ENCODE measurements at regions not wholly inside any gene's neighbourhood (a gene's known extent, or its start where the extent isn't known, plus 50 kb on each side); places are given as distances from the start of the nearest gene placed in this dataset.
"Not testable (repeated sequence)": the region's sequence is repeated elsewhere in the genome, so short reads cannot be mapped to it uniquely, and the experiment has no call there.

- H3K4me2 ChIP-seq (ENCODE audit: low read length), result no peak overlapping the region
- H3K9me3 ChIP-seq (ENCODE audit: control insufficient read depth, insufficient read depth, low read length), result peaks cover 56% of the 10 kb centered on the region
Measured at GRCh38 chr21:9738527-9738926, 782.9 kb upstream of the TPTE start.

GRCh38 chr21:9739240-9739639 is 782.1 kb upstream of the TPTE start:
- no peak overlapping the region for H3K4me2 ChIP-seq (ENCODE audit: low read length)
- H3F3A ChIP-seq (ENCODE audit: control insufficient read depth, insufficient read depth), result no peaks in the 10 kb centered on the region
- no peaks in the 10 kb centered on the region for H3K79me2 ChIP-seq (ENCODE audit: control insufficient read depth, low read length)
- no peaks in the 10 kb centered on the region for H3K4me1 ChIP-seq (ENCODE audit: control insufficient read depth, low read length)
- H3K9me3 ChIP-seq (ENCODE audit: control insufficient read depth, insufficient read depth, low read length), result peaks cover 60% of the 10 kb centered on the region
- TF ChIP-seq EZH2phosphoT487 (IDR thresholded peaks at IDR 0.05; ENCODE audit: borderline replicate concordance, low read length) (no peak), CTCF (IDR thresholded peaks at IDR 0.05; ENCODE audit: low read depth, low read length, poor library complexity, severe bottlenecking) (no peak)
- no peaks in the 10 kb centered on the region for H3K27me3 ChIP-seq (ENCODE audit: control insufficient read depth, low read length)
- no peaks in the 10 kb centered on the region for H3K36me3 ChIP-seq (ENCODE audit: control insufficient read depth, low read length)
- H4K20me1 ChIP-seq (ENCODE audit: control insufficient read depth, insufficient read depth, low read depth, low read length), result no peaks in the 10 kb centered on the region
- no peaks in the 10 kb centered on the region for H3K9me2 ChIP-seq (replicated peaks; ENCODE audit: control insufficient read depth, low read length)
- no peak overlapping the region for H3K27ac ChIP-seq (ENCODE audit: low read depth, low read length)
- no peak overlapping the region for H3K4me3 ChIP-seq (ENCODE audit: low read length)

More at GRCh38 chr21:9738527-9738926, 782.9 kb upstream of the TPTE start:
- no peak overlapping the region for H3K27ac ChIP-seq (ENCODE audit: low read depth, low read length)
- no peaks in the 10 kb centered on the region for H3K4me1 ChIP-seq (ENCODE audit: control insufficient read depth, low read length)
- no peaks in the 10 kb centered on the region for H3F3A ChIP-seq (ENCODE audit: control insufficient read depth, insufficient read depth)
- H3K36me3 ChIP-seq (ENCODE audit: control insufficient read depth, low read length), result no peaks in the 10 kb centered on the region
- H3K27me3 ChIP-seq (ENCODE audit: control insufficient read depth, low read length), result no peaks in the 10 kb centered on the region
- H4K20me1 ChIP-seq (ENCODE audit: control insufficient read depth, insufficient read depth, low read depth, low read length), result no peaks in the 10 kb centered on the region
- no peak for TF ChIP-seq EZH2phosphoT487 (IDR thresholded peaks at IDR 0.05; ENCODE audit: borderline replicate concordance, low read length)
- no peak for TF ChIP-seq CTCF (IDR thresholded peaks at IDR 0.05; ENCODE audit: low read depth, low read length, poor library complexity, severe bottlenecking)
- H3K4me3 ChIP-seq (ENCODE audit: low read length), result no peak overlapping the region
- H3K9me2 ChIP-seq (replicated peaks; ENCODE audit: control insufficient read depth, low read length), result no peaks in the 10 kb centered on the region
- H3K79me2 ChIP-seq (ENCODE audit: control insufficient read depth, low read length), result no peaks in the 10 kb centered on the region

- peaks cover 59% of the 10 kb centered on the region for H3K9me3 ChIP-seq (ENCODE audit: control insufficient read depth, insufficient read depth, low read length)
- H3K27ac ChIP-seq (ENCODE audit: low read depth, low read length); H3K4me3 ChIP-seq (ENCODE audit: low read length); H3F3A ChIP-seq (ENCODE audit: control insufficient read depth, insufficient read depth); H3K9me2 ChIP-seq (replicated peaks; ENCODE audit: control insufficient read depth, low read length); H3K4me2 ChIP-seq (ENCODE audit: low read length); H3K36me3 ChIP-seq (ENCODE audit: control insufficient read depth, low read length); H4K20me1 ChIP-seq (ENCODE audit: control insufficient read depth, insufficient read depth, low read depth, low read length); H3K27me3 ChIP-seq (ENCODE audit: control insufficient read depth, low read length); H3K4me1 ChIP-seq (ENCODE audit: control insufficient read depth, low read length); H3K79me2 ChIP-seq (ENCODE audit: control insufficient read depth, low read length): not testable (repeated sequence)
Measured at GRCh38 chr21:9740177-9740941, 781.0 kb upstream of the TPTE start.

GRCh38 chr21:9740991-9741742 is 780.2 kb upstream of the TPTE start:
- H3K79me2 ChIP-seq (ENCODE audit: control insufficient read depth, low read length); H3K4me3 ChIP-seq (ENCODE audit: low read length); H3K9me2 ChIP-seq (replicated peaks; ENCODE audit: control insufficient read depth, low read length); H3F3A ChIP-seq (ENCODE audit: control insufficient read depth, insufficient read depth); H4K20me1 ChIP-seq (ENCODE audit: control insufficient read depth, insufficient read depth, low read depth, low read length); H3K36me3 ChIP-seq (ENCODE audit: control insufficient read depth, low read length); H3K4me2 ChIP-seq (ENCODE audit: low read length); H3K4me1 ChIP-seq (ENCODE audit: control insufficient read depth, low read length); H3K27me3 ChIP-seq (ENCODE audit: control insufficient read depth, low read length); H3K27ac ChIP-seq (ENCODE audit: low read depth, low read length): not testable (repeated sequence)
- H3K9me3 ChIP-seq (ENCODE audit: control insufficient read depth, insufficient read depth, low read length), result peaks cover 55% of the 10 kb centered on the region

- H3K4me1 ChIP-seq (ENCODE audit: control insufficient read depth, low read length); H4K20me1 ChIP-seq (ENCODE audit: control insufficient read depth, insufficient read depth, low read depth, low read length); H3F3A ChIP-seq (ENCODE audit: control insufficient read depth, insufficient read depth); H3K4me2 ChIP-seq (ENCODE audit: low read length); H3K9me2 ChIP-seq (replicated peaks; ENCODE audit: control insufficient read depth, low read length); H3K27ac ChIP-seq (ENCODE audit: low read depth, low read length); H3K4me3 ChIP-seq (ENCODE audit: low read length); H3K79me2 ChIP-seq (ENCODE audit: control insufficient read depth, low read length); H3K27me3 ChIP-seq (ENCODE audit: control insufficient read depth, low read length); H3K36me3 ChIP-seq (ENCODE audit: control insufficient read depth, low read length): not testable (repeated sequence)
- peaks cover 46% of the 10 kb centered on the region for H3K9me3 ChIP-seq (ENCODE audit: control insufficient read depth, insufficient read depth, low read length)
Measured at GRCh38 chr21:9743566-9743965, 777.8 kb upstream of the TPTE start.

GRCh38 chr21:9744166-9744565 is 777.2 kb upstream of the TPTE start:
- not testable (repeated sequence) for H3K36me3 ChIP-seq (ENCODE audit: control insufficient read depth, low read length); H3F3A ChIP-seq (ENCODE audit: control insufficient read depth, insufficient read depth); H3K79me2 ChIP-seq (ENCODE audit: control insufficient read depth, low read length); H3K4me2 ChIP-seq (ENCODE audit: low read length); H4K20me1 ChIP-seq (ENCODE audit: control insufficient read depth, insufficient read depth, low read depth, low read length); H3K27me3 ChIP-seq (ENCODE audit: control insufficient read depth, low read length); H3K27ac ChIP-seq (ENCODE audit: low read depth, low read length); H3K9me2 ChIP-seq (replicated peaks; ENCODE audit: control insufficient read depth, low read length); H3K4me3 ChIP-seq (ENCODE audit: low read length); H3K4me1 ChIP-seq (ENCODE audit: control insufficient read depth, low read length)
- H3K9me3 ChIP-seq (ENCODE audit: control insufficient read depth, insufficient read depth, low read length), result peaks cover 43% of the 10 kb centered on the region

All from DOHH2 (cell line).